ENCODE measurements at regions not wholly inside any gene's neighbourhood (a gene's known extent, or its start where the extent isn't known, plus 50 kb on each side); places are given as distances from the start of the nearest gene placed in this dataset.

DNA sequence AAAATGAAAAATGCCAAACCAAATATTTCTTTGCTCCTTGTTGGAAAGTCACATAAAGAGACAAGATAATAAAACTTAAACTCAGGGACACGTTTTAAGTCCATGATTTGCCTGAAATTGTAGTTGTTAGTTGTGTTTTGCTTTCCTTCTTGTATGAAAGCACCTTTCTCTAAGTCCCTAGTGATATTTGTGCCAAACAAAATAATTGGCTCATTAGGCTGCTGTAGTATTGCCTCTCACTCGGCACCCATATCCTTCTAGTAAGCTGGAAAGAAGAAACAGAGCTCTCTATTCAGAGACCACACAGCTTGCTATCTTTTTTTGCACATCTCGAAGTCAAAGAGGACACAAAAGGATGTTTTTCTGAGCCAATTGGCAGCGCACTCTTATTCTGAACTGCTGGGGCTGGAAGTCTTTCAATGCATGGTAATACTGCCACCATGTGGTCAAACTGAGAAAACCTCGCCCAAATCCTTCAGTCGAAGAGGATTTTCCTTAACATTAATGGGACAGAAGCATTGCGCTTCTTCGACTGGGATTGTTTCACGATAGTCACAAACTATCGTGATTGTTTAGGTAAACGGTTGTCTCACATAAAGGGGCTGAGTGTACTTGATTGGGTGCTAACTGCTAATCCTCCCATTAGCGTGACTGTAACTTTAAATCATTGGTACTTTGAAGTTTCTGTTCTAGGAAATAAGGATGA lies 571.9 kb upstream of the LCORL start (continued):
- TF ChIP-seq, protein P1, sequence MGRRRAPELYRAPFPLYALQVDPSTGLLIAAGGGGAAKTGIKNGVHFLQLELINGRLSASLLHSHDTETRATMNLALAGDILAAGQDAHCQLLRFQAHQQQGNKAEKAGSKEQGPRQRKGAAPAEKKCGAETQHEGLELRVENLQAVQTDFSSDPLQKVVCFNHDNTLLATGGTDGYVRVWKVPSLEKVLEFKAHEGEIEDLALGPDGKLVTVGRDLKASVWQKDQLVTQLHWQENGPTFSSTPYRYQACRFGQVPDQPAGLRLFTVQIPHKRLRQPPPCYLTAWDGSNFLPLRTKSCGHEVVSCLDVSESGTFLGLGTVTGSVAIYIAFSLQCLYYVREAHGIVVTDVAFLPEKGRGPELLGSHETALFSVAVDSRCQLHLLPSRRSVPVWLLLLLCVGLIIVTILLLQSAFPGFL (CRISPR knock-in tag; IDR thresholded peaks at IDR 0.05), result no peak
- TF ChIP-seq ZNF343 (CRISPR knock-in tag; IDR thresholded peaks at IDR 0.05) (no peak), RAD21 (CRISPR knock-in tag; IDR thresholded peaks at IDR 0.05) (peak; percentile 83)
- TF ChIP-seq, protein P2, sequence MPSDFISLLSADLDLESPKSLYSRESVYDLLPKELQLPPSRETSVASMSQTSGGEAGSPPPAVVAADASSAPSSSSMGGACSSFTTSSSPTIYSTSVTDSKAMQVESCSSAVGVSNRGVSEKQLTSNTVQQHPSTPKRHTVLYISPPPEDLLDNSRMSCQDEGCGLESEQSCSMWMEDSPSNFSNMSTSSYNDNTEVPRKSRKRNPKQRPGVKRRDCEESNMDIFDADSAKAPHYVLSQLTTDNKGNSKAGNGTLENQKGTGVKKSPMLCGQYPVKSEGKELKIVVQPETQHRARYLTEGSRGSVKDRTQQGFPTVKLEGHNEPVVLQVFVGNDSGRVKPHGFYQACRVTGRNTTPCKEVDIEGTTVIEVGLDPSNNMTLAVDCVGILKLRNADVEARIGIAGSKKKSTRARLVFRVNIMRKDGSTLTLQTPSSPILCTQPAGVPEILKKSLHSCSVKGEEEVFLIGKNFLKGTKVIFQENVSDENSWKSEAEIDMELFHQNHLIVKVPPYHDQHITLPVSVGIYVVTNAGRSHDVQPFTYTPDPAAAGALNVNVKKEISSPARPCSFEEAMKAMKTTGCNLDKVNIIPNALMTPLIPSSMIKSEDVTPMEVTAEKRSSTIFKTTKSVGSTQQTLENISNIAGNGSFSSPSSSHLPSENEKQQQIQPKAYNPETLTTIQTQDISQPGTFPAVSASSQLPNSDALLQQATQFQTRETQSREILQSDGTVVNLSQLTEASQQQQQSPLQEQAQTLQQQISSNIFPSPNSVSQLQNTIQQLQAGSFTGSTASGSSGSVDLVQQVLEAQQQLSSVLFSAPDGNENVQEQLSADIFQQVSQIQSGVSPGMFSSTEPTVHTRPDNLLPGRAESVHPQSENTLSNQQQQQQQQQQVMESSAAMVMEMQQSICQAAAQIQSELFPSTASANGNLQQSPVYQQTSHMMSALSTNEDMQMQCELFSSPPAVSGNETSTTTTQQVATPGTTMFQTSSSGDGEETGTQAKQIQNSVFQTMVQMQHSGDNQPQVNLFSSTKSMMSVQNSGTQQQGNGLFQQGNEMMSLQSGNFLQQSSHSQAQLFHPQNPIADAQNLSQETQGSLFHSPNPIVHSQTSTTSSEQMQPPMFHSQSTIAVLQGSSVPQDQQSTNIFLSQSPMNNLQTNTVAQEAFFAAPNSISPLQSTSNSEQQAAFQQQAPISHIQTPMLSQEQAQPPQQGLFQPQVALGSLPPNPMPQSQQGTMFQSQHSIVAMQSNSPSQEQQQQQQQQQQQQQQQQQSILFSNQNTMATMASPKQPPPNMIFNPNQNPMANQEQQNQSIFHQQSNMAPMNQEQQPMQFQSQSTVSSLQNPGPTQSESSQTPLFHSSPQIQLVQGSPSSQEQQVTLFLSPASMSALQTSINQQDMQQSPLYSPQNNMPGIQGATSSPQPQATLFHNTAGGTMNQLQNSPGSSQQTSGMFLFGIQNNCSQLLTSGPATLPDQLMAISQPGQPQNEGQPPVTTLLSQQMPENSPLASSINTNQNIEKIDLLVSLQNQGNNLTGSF (CRISPR knock-in tag; IDR thresholded peaks at IDR 0.05), result no peak

DNA sequence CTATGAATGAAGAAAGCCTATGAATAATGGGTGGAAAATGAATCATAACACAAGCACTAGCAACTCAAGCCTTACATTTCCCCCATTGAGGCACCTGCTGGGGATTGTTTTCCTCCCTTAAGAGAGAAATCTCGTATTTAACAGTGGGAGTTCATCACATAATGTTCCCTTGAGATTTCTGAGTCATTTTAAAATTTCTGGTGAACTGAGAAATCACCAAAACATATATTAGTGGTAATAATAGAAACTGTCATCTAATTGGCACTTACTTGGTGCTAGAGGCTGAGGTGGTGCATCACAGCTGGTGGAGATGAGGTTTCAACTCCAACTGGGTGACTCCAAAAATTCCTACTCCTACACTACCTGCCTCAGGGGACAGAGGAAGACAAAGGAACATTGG lies 561.3 kb upstream of the LCORL start:
- Histone ChIP-seq H3K9ac (ENCODE audit: insufficient read depth, low read depth, low read length) (no peak overlapping the region), H3K27me3 (ENCODE audit: control insufficient read depth in 1 of 2, insufficient read depth in 2 of 2, low read length in 2 of 2) (no peaks in the 10 kb centered on the region), H3K27ac (ENCODE audit: extremely low read length, insufficient read depth, low read length) (no peak overlapping the region), H3K9me3 (ENCODE audit: low read length) (no peaks in the 10 kb centered on the region), H3K4me2 (ENCODE audit: low read depth, low read length) (no peak overlapping the region), H4K20me1 (ENCODE audit: insufficient read depth, low read length) (no peaks in the 10 kb centered on the region), H3K79me2 (ENCODE audit: insufficient read depth, low read length) (no peaks in the 10 kb centered on the region), H3K4me3 (replicated peaks in 1 of 3; ENCODE audit: insufficient read depth in 1 of 3, low read depth in 2 of 3, low read length in 3 of 3) (no peak overlapping the region), H2AFZ (ENCODE audit: low read length) (no peak overlapping the region), H3K4me1 (ENCODE audit: insufficient read depth, low read length) (peaks cover 12% of the 10 kb centered on the region), H3K36me3 (replicated peaks in 1 of 2; ENCODE audit: control insufficient read depth in 1 of 2, insufficient read depth in 2 of 2, low read length in 2 of 2) (no peaks in the 10 kb centered on the region)
- FAIRE-seq (no peak), DNase-seq (ENCODE audit: low spot score) (no peak), ATAC-seq (no peak)
- no TSS peak for BruUV-seq (replicated peaks)
- WGBS (ENCODE audit: low lambda C conversion rate), result 11% methylated on average over 1 of the region's 1 CpG
- in situ Hi-C loops (cut with HindIII; ENCODE audit: extremely low pct_ligation_motif_present, low pct_unique_long_range_greater_than_20kb) (no loop called here), intact Hi-C loops (cut with micrococcal nuclease; ENCODE audit: unreplicated experiment) (no loop called here)
- POLR2A ChIA-PET, result no interaction called here
- CTCF ChIA-PET (ENCODE audit: low intra/inter-chr PET ratio, low total read pairs), result no interaction called here
- TF ChIP-seq MBD4 (IDR thresholded peaks at IDR 0.05; ENCODE audit: borderline replicate concordance, low read length) (no peak), ZNF335 (CRISPR knock-in tag; IDR thresholded peaks at IDR 0.05) (no peak), ZNF570 (CRISPR knock-in tag; IDR thresholded peaks at IDR 0.05; ENCODE audit: borderline replicate concordance) (no peak), FOXJ3 (CRISPR knock-in tag; IDR thresholded peaks at IDR 0.05; ENCODE audit: borderline replicate concordance) (no peak), ZNF234 (CRISPR knock-in tag; conservative IDR thresholded peaks at IDR 0.05) (no peak), SNRNP70 (IDR thresholded peaks at IDR 0.05; ENCODE audit: low read depth, low read length) (no peak), NFYC (CRISPR knock-in tag; IDR thresholded peaks at IDR 0.05) (no peak), MIER2 (CRISPR knock-in tag; IDR thresholded peaks at IDR 0.05) (no peak), DNMT3B (CRISPR knock-in tag; conservative IDR thresholded peaks at IDR 0.05) (no peak), EED (CRISPR knock-in tag; IDR thresholded peaks at IDR 0.05) (no peak), TARDBP (CRISPR knock-in tag; IDR thresholded peaks at IDR 0.05) (no peak), MBNL3 (CRISPR knock-in tag; conservative IDR thresholded peaks at IDR 0.05) (no peak), ATRX (CRISPR knock-in tag; IDR thresholded peaks at IDR 0.05; ENCODE audit: borderline replicate concordance) (no peak)
- TF ChIP-seq, protein P3, sequence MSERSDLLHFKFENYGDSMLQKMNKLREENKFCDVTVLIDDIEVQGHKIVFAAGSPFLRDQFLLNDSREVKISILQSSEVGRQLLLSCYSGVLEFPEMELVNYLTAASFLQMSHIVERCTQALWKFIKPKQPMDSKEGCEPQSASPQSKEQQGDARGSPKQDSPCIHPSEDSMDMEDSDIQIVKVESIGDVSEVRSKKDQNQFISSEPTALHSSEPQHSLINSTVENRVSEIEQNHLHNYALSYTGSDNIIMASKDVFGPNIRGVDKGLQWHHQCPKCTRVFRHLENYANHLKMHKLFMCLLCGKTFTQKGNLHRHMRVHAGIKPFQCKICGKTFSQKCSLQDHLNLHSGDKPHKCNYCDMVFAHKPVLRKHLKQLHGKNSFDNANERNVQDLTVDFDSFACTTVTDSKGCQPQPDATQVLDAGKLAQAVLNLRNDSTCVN (CRISPR knock-in tag; IDR thresholded peaks at IDR 0.05; ENCODE audit: borderline replicate concordance), result no peak

All from HepG2 (cell line).